GM12878 (cell line): ENCODE measurements at regions not wholly inside any gene's neighbourhood (a gene's known extent, or its start where the extent isn't known, plus 50 kb on each side); places are given as distances from the start of the nearest gene placed in this dataset.
"Not testable (repeated sequence)": the region's sequence is repeated elsewhere in the genome, so short reads cannot be mapped to it uniquely, and the experiment has no call there.

Experiments used
- ATAC-seq: fragments of 200-7000 bp; cut with Tn5 transposase; 3 replicates; pipeline ENCODE4 v1.9.1; 2020; ENCODE audit warnings: mild to moderate bottlenecking, moderate library complexity
- BruUV-seq: library from RNA; stranded (reverse); fragments of 400-500 nt; replicated peaks from 2 replicates; lab custom pipeline; 2021; lab: Mats Ljungman, UMichigan
- CTCF ChIA-PET: fragments of 300-600 bp; sonication (Branson Sonifier 250); formaldehyde crosslinking; extraction: SDS; loops from one replicate; lab custom pipeline; 2021; ENCODE audit warnings: inconsistent platforms; lab: Yijun Ruan, JAX
- POLR2A ChIA-PET: fragments of 350-600 bp; formaldehyde crosslinking; extraction: SDS; loops from one replicate; lab custom pipeline; 2021; ENCODE audit warnings: inconsistent platforms; lab: Charles Lee
- RAD21 ChIA-PET: fragments of 300-600 bp; sonication (Branson Sonifier 250); formaldehyde crosslinking; loops from one replicate; lab custom pipeline; 2023; ENCODE audit warnings: antibody characterized with exemption; ENCODE audit not compliant: unreplicated experiment; lab: Charles Lee
- SMC1A ChIA-PET: fragments of 300-600 bp; sonication (Branson Sonifier 250); formaldehyde crosslinking; loops from one replicate; lab custom pipeline; 2023; ENCODE audit not compliant: unreplicated experiment, uncharacterized antibody; lab: Charles Lee
- DNase-seq: peaks from one replicate; pipeline ENCODE4 v3.0.0-alpha.2; 2011; ENCODE audit warnings: low read depth, low spot score
- FAIRE-seq: peaks from 3 replicates; lab custom pipeline; 2011; peaks lifted over from hg19 to GRCh38; lab: Jason Lieb, UNC
- H2AFZ ChIP-seq: 2 replicates; pipeline ENCODE4 v1.6.0; 2011; ENCODE audit warnings: low read depth, low read length, control low read depth; ENCODE audit not compliant: control insufficient read depth
- H3K27ac ChIP-seq: 2 replicates; pipeline ENCODE4 v1.5.1; 2011; ENCODE audit warnings: control low read depth; ENCODE audit not compliant: control insufficient read depth, insufficient read depth
- H3K27me3 ChIP-seq, 2 experiments: replicated peaks in 1 of 2; 2 replicates each; pipeline versions ENCODE4 v1.6.0 to v1.6.1; 2011; ENCODE audit warnings: low read length in 1 of 2; ENCODE audit not compliant: control insufficient read depth in 2 of 2, insufficient read depth in 2 of 2
- H3K36me3 ChIP-seq, 2 experiments: 2 replicates each; pipeline ENCODE4 v1.5.1; 2011; ENCODE audit warnings: low read length in 1 of 2; ENCODE audit not compliant: control insufficient read depth in 2 of 2, insufficient read depth in 2 of 2
- H3K4me1 ChIP-seq: 2 replicates; pipeline ENCODE4 v1.6.1; 2011; ENCODE audit warnings: mild to moderate bottlenecking, low read length, moderate library complexity, mixed read lengths; ENCODE audit not compliant: control insufficient read depth, insufficient read depth
- H3K4me2 ChIP-seq: 2 replicates; pipeline ENCODE4 v1.6.0; 2011; ENCODE audit warnings: control low read depth; ENCODE audit not compliant: control insufficient read depth, insufficient read depth
- H3K4me3 ChIP-seq: fragments of 200-600 bp; sonication (generic); 2 replicates; pipeline ENCODE4 v1.5.1; 2016
- H3K79me2 ChIP-seq: 2 replicates; pipeline ENCODE4 v1.6.0; 2011; ENCODE audit warnings: low read length; ENCODE audit not compliant: control insufficient read depth, insufficient read depth
- H3K9ac ChIP-seq: 2 replicates; pipeline ENCODE4 v1.8.0; 2011; ENCODE audit warnings: low read length, control low read depth, mixed read lengths; ENCODE audit not compliant: control insufficient read depth, insufficient read depth
- H3K9me3 ChIP-seq: replicated peaks from 3 replicates; pipeline ENCODE4 v1.5.1; 2011; ENCODE audit warnings: mild to moderate bottlenecking, low read length; ENCODE audit not compliant: control insufficient read depth, insufficient read depth
- H4K20me1 ChIP-seq: 2 replicates; pipeline ENCODE4 v1.6.0; 2011; ENCODE audit not compliant: control insufficient read depth, insufficient read depth
- FOXM1 ChIP-seq: IDR thresholded peaks from 2 replicates; pipeline ENCODE4 v1.6.1; 2012; ENCODE audit warnings: low read depth, mild to moderate bottlenecking, inconsistent platforms, low read length, moderate library complexity
- GABPA ChIP-seq: IDR thresholded peaks from 2 replicates; pipeline ENCODE4 v1.6.1; 2014; ENCODE audit warnings: antibody characterized with exemption, low read depth, mild to moderate bottlenecking, inconsistent platforms
- IKZF1 ChIP-seq: fragments of 450-650 bp; conservative IDR thresholded peaks from 2 replicates; pipeline ENCODE4 v1.6.1; 2017; ENCODE audit warnings: antibody characterized with exemption, mild to moderate bottlenecking
- JUND ChIP-seq: IDR thresholded peaks from 2 replicates; pipeline ENCODE4 v1.6.1; 2012; ENCODE audit warnings: low read depth, mild to moderate bottlenecking, low read length, improper control_type of control experiment, moderate library complexity
- PML ChIP-seq: IDR thresholded peaks from 2 replicates; pipeline ENCODE4 v1.6.1; 2012; ENCODE audit warnings: low read length, inconsistent platforms
- RB1 ChIP-seq: fragments of 450-650 bp; formaldehyde crosslinking; IDR thresholded peaks from 2 replicates; pipeline ENCODE4 v1.6.1; 2017; ENCODE audit warnings: mild to moderate bottlenecking, borderline replicate concordance
- REST ChIP-seq: IDR thresholded peaks from 2 replicates; pipeline ENCODE4 v1.6.1; 2012; ENCODE audit warnings: mild to moderate bottlenecking, low read depth, low read length
- RUNX3 ChIP-seq: IDR thresholded peaks from 2 replicates; pipeline ENCODE4 v1.6.1; 2012; ENCODE audit warnings: low read length, inconsistent platforms
- SP1 ChIP-seq: IDR thresholded peaks from one replicate; pipeline ENCODE4 v1.6.1; 2011; ENCODE audit warnings: low read depth, low read length
- TBL1XR1 ChIP-seq: IDR thresholded peaks from 2 replicates; pipeline ENCODE4 v1.6.1; 2012; ENCODE audit warnings: low read depth, low read length, improper control_type of control experiment
- YY1 ChIP-seq: IDR thresholded peaks from 2 replicates; pipeline ENCODE4 v1.6.1; 2011; ENCODE audit warnings: low read depth, mild to moderate bottlenecking, low read length
- ZBTB4 ChIP-seq: fragments of 450-650 bp; formaldehyde crosslinking; IDR thresholded peaks from 2 replicates; pipeline ENCODE4 v1.4.0; 2022; ENCODE audit warnings: mild to moderate bottlenecking, moderate library complexity
- WGBS: methylation state at CpG from one replicate; pipeline ENCODE4 v1.1.6; 2016; ENCODE audit warnings: low lambda C conversion rate; ENCODE audit not compliant: insufficient replicate concordance, insufficient coverage; ENCODE audit errors: missing lambda C conversion rate; 5-methylcytosine and 5-hydroxymethylcytosine counted together
- in situ Hi-C: fragments of 300-500 bp; cut with MboI; formaldehyde crosslinking; loops from 9 replicates; pipeline ENCODE4 v1.14.3; 2018; ENCODE audit warnings: mixed read lengths
- intact Hi-C: fragments of 100-400 bp; cut with micrococcal nuclease; formaldehyde crosslinking; loops from one replicate; pipeline ENCODE4 v1.14.2; 2022; ENCODE audit not compliant: unreplicated experiment

GRCh38 chr9:86572904-86573303, 218.7 kb upstream of the TUT7 start (continued):
- TF ChIP-seq YY1 (no peak), RUNX3 (no peak), IKZF1 (no peak), PML (no peak)

GRCh38 chr9:86565603-86566002, 211.4 kb upstream of the TUT7 start:
- H3K27ac ChIP-seq, H3K4me3 ChIP-seq, H3K9ac ChIP-seq, DNase-seq, H3K9me3 ChIP-seq, intact Hi-C loops, CTCF ChIA-PET, in situ Hi-C loops, H4K20me1 ChIP-seq, ATAC-seq, H3K27me3 ChIP-seq, POLR2A ChIA-PET, RAD21 ChIA-PET, FAIRE-seq, H3K4me2 ChIP-seq, H3K36me3 ChIP-seq, H2AFZ ChIP-seq, SMC1A ChIA-PET, H3K4me1 ChIP-seq, H3K79me2 ChIP-seq, BruUV-seq: not testable (repeated sequence)
- 3% methylated on average over 2 of the region's 2 CpGs for WGBS

- no peaks in the 10 kb centered on the region; the same call in 2 of the 3 replicates for H3K9me3 ChIP-seq
- H4K20me1 ChIP-seq, result no peaks in the 10 kb centered on the region
- 87% methylated on average over 5 of the region's 5 CpGs for WGBS
- ChIA-PET CTCF (no interaction called here), POLR2A (no interaction called here), SMC1A (no interaction called here), RAD21 (no interaction called here)
- BruUV-seq, result no TSS peak
- no peaks in the 10 kb centered on the region for H3K4me1 ChIP-seq
- DNase-seq (no peak), FAIRE-seq (no peak), ATAC-seq (no peak)
- in situ Hi-C loops (no loop called here), intact Hi-C loops (no loop called here)
- no peak overlapping the region for H3K4me3 ChIP-seq
- no peak overlapping the region for H3K27ac ChIP-seq
- no peaks in the 10 kb centered on the region for H3K36me3 ChIP-seq
- no peak overlapping the region for H2AFZ ChIP-seq
- H3K27me3 ChIP-seq, result no peaks in the 10 kb centered on the region; a peak in 1 of 4 replicates
- H3K79me2 ChIP-seq, result no peaks in the 10 kb centered on the region
- no peak overlapping the region for H3K4me2 ChIP-seq
- H3K9ac ChIP-seq, result no peak overlapping the region
- no peak for TF ChIP-seq REST
- no peak for TF ChIP-seq ZBTB4
- TF ChIP-seq TBL1XR1, result no peak
- no peak for TF ChIP-seq GABPA
- TF ChIP-seq FOXM1, result no peak
- TF ChIP-seq SP1, result no peak
- no peak for TF ChIP-seq JUND
- TF ChIP-seq RB1, result no peak
Observed at GRCh38 chr9:86563936-86564335, 209.7 kb upstream of the TUT7 start.
